ENCODE measurements at regions not wholly inside any gene's neighbourhood (a gene's known extent, or its start where the extent isn't known, plus 50 kb on each side); places are given as distances from the start of the nearest gene placed in this dataset.

- TF ChIP-seq POLR2A (IDR thresholded peaks at IDR 0.05) (no peak), CTCF (IDR thresholded peaks at IDR 0.05) (no peak)
These were observed 176.3 kb upstream of the ZNF32 start for GRCh38 chr10:43824934-43825333.
